ENCODE measurements at regions not wholly inside any gene's neighbourhood (a gene's known extent, or its start where the extent isn't known, plus 50 kb on each side); places are given as distances from the start of the nearest gene placed in this dataset.

DNA sequence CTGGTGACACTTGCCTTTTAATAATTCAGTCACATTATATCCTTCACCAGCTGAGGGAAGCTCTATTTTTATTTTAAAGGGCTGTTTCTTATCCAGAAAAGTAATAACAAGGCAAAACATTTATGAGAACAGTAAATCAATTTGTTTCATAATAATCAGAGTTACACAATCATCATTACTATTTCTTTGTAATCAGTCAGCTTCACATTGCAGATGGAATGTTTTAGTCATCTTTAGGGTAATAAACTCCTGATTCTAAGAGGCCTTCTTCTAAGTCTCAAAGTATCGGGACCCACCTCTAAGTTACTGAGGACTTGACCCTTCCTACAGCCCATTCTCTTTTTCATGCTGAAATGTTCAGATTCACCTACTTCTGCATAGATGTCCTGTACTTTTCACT lies 298.3 kb upstream of the TGFBR2 start:
- TF ChIP-seq, protein P1, sequence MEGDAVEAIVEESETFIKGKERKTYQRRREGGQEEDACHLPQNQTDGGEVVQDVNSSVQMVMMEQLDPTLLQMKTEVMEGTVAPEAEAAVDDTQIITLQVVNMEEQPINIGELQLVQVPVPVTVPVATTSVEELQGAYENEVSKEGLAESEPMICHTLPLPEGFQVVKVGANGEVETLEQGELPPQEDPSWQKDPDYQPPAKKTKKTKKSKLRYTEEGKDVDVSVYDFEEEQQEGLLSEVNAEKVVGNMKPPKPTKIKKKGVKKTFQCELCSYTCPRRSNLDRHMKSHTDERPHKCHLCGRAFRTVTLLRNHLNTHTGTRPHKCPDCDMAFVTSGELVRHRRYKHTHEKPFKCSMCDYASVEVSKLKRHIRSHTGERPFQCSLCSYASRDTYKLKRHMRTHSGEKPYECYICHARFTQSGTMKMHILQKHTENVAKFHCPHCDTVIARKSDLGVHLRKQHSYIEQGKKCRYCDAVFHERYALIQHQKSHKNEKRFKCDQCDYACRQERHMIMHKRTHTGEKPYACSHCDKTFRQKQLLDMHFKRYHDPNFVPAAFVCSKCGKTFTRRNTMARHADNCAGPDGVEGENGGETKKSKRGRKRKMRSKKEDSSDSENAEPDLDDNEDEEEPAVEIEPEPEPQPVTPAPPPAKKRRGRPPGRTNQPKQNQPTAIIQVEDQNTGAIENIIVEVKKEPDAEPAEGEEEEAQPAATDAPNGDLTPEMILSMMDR (IDR thresholded peaks at IDR 0.05) = no peak
- TF ChIP-seq POLR2A (IDR thresholded peaks at IDR 0.05) (no peak), POLR2AphosphoS5 (IDR thresholded peaks at IDR 0.05) (no peak)
